ENCODE measurements at regions not wholly inside any gene's neighbourhood (a gene's known extent, or its start where the extent isn't known, plus 50 kb on each side); places are given as distances from the start of the nearest gene placed in this dataset.
"Not testable (repeated sequence)": the region's sequence is repeated elsewhere in the genome, so short reads cannot be mapped to it uniquely, and the experiment has no call there.

- TF ChIP-seq CTCF (IDR thresholded peaks at IDR 0.05; ENCODE audit: low read depth, low read length, poor library complexity, severe bottlenecking); EZH2phosphoT487 (IDR thresholded peaks at IDR 0.05; ENCODE audit: borderline replicate concordance, low read length): not testable (repeated sequence)
These were observed 93.6 kb upstream of the CEP78 start for GRCh38 chr9:78142264-78142663.

Measured in DOHH2 (cell line).